Hematopoietic multipotent progenitor cell treated with erythropoietin and hydrocortisone succinate and interleukin-3 and kit ligand, for 4 days (in vitro differentiated cells): ENCODE measurements at regions not wholly inside any gene's neighbourhood (a gene's known extent, or its start where the extent isn't known, plus 50 kb on each side); places are given as distances from the start of the nearest gene placed in this dataset.

ENCODE experiments used
- DNase-seq: peaks from one replicate; pipeline ENCODE4 v3.0.0-alpha.2; 2015

GRCh38 chr18:68623342-68623741 lies 91.6 kb downstream of the TMX3 start:
- peak; percentile 72 for DNase-seq

- DNase-seq, result no peak
These were observed 103.6 kb downstream of the TMX3 start for GRCh38 chr18:68611311-68611710.

GRCh38 chr18:68608851-68609490 lies 105.9 kb downstream of the TMX3 start:
- DNase-seq, result no peak

GRCh38 chr18:68607852-68608251 lies 107.1 kb downstream of the TMX3 start:
- DNase-seq, result no peak

- DNase-seq, result no peak
These were observed 110.7 kb downstream of the TMX3 start for GRCh38 chr18:68604256-68604655.

GRCh38 chr18:68596016-68596415 lies 118.9 kb downstream of the TMX3 start:
- no peak for DNase-seq

- no peak for DNase-seq
These were observed 126.7 kb downstream of the TMX3 start for GRCh38 chr18:68588169-68588568.

- no peak for DNase-seq
These were observed 131.2 kb downstream of the TMX3 start for GRCh38 chr18:68583685-68584084.

- DNase-seq, result no peak
These were observed 140.6 kb downstream of the TMX3 start for GRCh38 chr18:68574311-68574710.

- DNase-seq, result no peak
These were observed 145.0 kb downstream of the TMX3 start for GRCh38 chr18:68569936-68570335.

GRCh38 chr18:68568364-68569155 lies 146.3 kb downstream of the TMX3 start:
- no peak for DNase-seq

- DNase-seq, result no peak
These were observed 147.9 kb downstream of the TMX3 start for GRCh38 chr18:68566991-68567390.

GRCh38 chr18:68564961-68565360 lies 149.9 kb downstream of the TMX3 start:
- DNase-seq, result no peak

- no peak for DNase-seq
These were observed 150.6 kb downstream of the TMX3 start for GRCh38 chr18:68564351-68564750.

GRCh38 chr18:68560128-68560527 lies 154.8 kb downstream of the TMX3 start:
- DNase-seq, result no peak

- DNase-seq, result no peak
These were observed 157.7 kb downstream of the TMX3 start for GRCh38 chr18:68557183-68557582.

- DNase-seq, result no peak
These were observed 159.0 kb downstream of the TMX3 start for GRCh38 chr18:68555879-68556301.

- DNase-seq, result no peak
These were observed 165.7 kb downstream of the TMX3 start for GRCh38 chr18:68548904-68549870.

GRCh38 chr18:68543344-68543743 lies 171.6 kb downstream of the TMX3 start:
- no peak for DNase-seq

GRCh38 chr18:68542846-68543245 lies 172.1 kb downstream of the TMX3 start:
- no peak for DNase-seq

- DNase-seq, result no peak
These were observed 181.3 kb downstream of the TMX3 start for GRCh38 chr18:68533641-68534040.

GRCh38 chr18:68532328-68532885 lies 182.5 kb downstream of the TMX3 start:
- DNase-seq, result no peak

GRCh38 chr18:68525091-68525490 lies 189.8 kb downstream of the TMX3 start:
- no peak for DNase-seq
